ENCODE measurements at regions not wholly inside any gene's neighbourhood (a gene's known extent, or its start where the extent isn't known, plus 50 kb on each side); places are given as distances from the start of the nearest gene placed in this dataset.

- Mint-ChIP-seq H3K4me1 (ENCODE audit: low read depth) (no peaks in the 10 kb centered on the region), H3K36me3 (ENCODE audit: low read depth) (no peaks in the 10 kb centered on the region), H3K27me3 (ENCODE audit: insufficient read depth) (no peaks in the 10 kb centered on the region), H3K4me3 (no peak overlapping the region), H3K9me3 (no peaks in the 10 kb centered on the region), H3K27ac (no peak overlapping the region)
- DNase-seq (ENCODE audit: low spot score), result no peak
- intact Hi-C loops (cut with micrococcal nuclease), result no loop called here
These were observed 1217.8 kb upstream of the PCDH20 start for GRCh38 chr13:62633448-62633847.

- no peak overlapping the region for H3K4me3 Mint-ChIP-seq
- H3K4me1 Mint-ChIP-seq (ENCODE audit: low read depth), result no peaks in the 10 kb centered on the region
- H3K36me3 Mint-ChIP-seq (ENCODE audit: low read depth), result no peaks in the 10 kb centered on the region
- no peaks in the 10 kb centered on the region for H3K27me3 Mint-ChIP-seq (ENCODE audit: insufficient read depth)
- intact Hi-C loops (cut with micrococcal nuclease), result no loop called here
- H3K27ac Mint-ChIP-seq, result no peak overlapping the region
- DNase-seq (ENCODE audit: low spot score), result no peak
- H3K9me3 Mint-ChIP-seq, result no peaks in the 10 kb centered on the region
These were observed 1216.0 kb upstream of the PCDH20 start for GRCh38 chr13:62631619-62632018.

- H3K9me3 Mint-ChIP-seq, result no peaks in the 10 kb centered on the region
- no peaks in the 10 kb centered on the region for H3K4me1 Mint-ChIP-seq (ENCODE audit: low read depth)
- H3K27me3 Mint-ChIP-seq (ENCODE audit: insufficient read depth), result no peaks in the 10 kb centered on the region
- H3K36me3 Mint-ChIP-seq (ENCODE audit: low read depth), result no peaks in the 10 kb centered on the region
- intact Hi-C loops (cut with micrococcal nuclease), result no loop called here
- no peak overlapping the region for H3K4me3 Mint-ChIP-seq
- DNase-seq (ENCODE audit: low spot score), result no peak
- no peak overlapping the region for H3K27ac Mint-ChIP-seq
These were observed 1215.5 kb upstream of the PCDH20 start for GRCh38 chr13:62631124-62631523.

- intact Hi-C loops (cut with micrococcal nuclease), result no loop called here
- no peak for DNase-seq (ENCODE audit: low spot score)
- Mint-ChIP-seq H3K4me3 (no peak overlapping the region), H3K4me1 (ENCODE audit: low read depth) (no peaks in the 10 kb centered on the region), H3K27me3 (ENCODE audit: insufficient read depth) (no peaks in the 10 kb centered on the region), H3K36me3 (ENCODE audit: low read depth) (no peaks in the 10 kb centered on the region), H3K27ac (no peak overlapping the region), H3K9me3 (no peaks in the 10 kb centered on the region)
These were observed 1214.0 kb upstream of the PCDH20 start for GRCh38 chr13:62629618-62630017.

GRCh38 chr13:62627226-62627625, 1211.6 kb upstream of the PCDH20 start:
- H3K36me3 Mint-ChIP-seq (ENCODE audit: low read depth), result no peaks in the 10 kb centered on the region
- H3K9me3 Mint-ChIP-seq, result peaks cover 3% of the 10 kb centered on the region
- no peak overlapping the region for H3K4me3 Mint-ChIP-seq
- no peak overlapping the region for H3K27ac Mint-ChIP-seq
- intact Hi-C loops (cut with micrococcal nuclease), result no loop called here
- H3K27me3 Mint-ChIP-seq (ENCODE audit: insufficient read depth), result no peaks in the 10 kb centered on the region
- DNase-seq (ENCODE audit: low spot score), result no peak
- no peaks in the 10 kb centered on the region for H3K4me1 Mint-ChIP-seq (ENCODE audit: low read depth)

GRCh38 chr13:62626771-62627170, 1211.1 kb upstream of the PCDH20 start:
- Mint-ChIP-seq H3K4me3 (no peak overlapping the region), H3K27ac (no peak overlapping the region), H3K27me3 (ENCODE audit: insufficient read depth) (no peaks in the 10 kb centered on the region), H3K4me1 (ENCODE audit: low read depth) (no peaks in the 10 kb centered on the region), H3K36me3 (ENCODE audit: low read depth) (no peaks in the 10 kb centered on the region), H3K9me3 (peaks cover 3% of the 10 kb centered on the region)
- no peak for DNase-seq (ENCODE audit: low spot score)
- intact Hi-C loops (cut with micrococcal nuclease), result no loop called here

- Mint-ChIP-seq H3K27me3 (ENCODE audit: insufficient read depth) (no peaks in the 10 kb centered on the region), H3K36me3 (ENCODE audit: low read depth) (no peaks in the 10 kb centered on the region), H3K9me3 (peaks cover 3% of the 10 kb centered on the region), H3K4me1 (ENCODE audit: low read depth) (no peaks in the 10 kb centered on the region), H3K27ac (no peak overlapping the region), H3K4me3 (no peak overlapping the region)
- intact Hi-C loops (cut with micrococcal nuclease), result no loop called here
- DNase-seq (ENCODE audit: low spot score), result no peak
These were observed 1209.7 kb upstream of the PCDH20 start for GRCh38 chr13:62625214-62625881.

- Mint-ChIP-seq H3K4me3 (no peak overlapping the region), H3K9me3 (peaks cover 6% of the 10 kb centered on the region), H3K36me3 (ENCODE audit: low read depth) (no peaks in the 10 kb centered on the region), H3K4me1 (ENCODE audit: low read depth) (no peaks in the 10 kb centered on the region), H3K27ac (no peak overlapping the region), H3K27me3 (ENCODE audit: insufficient read depth) (no peaks in the 10 kb centered on the region)
- DNase-seq (ENCODE audit: low spot score), result no peak
- intact Hi-C loops (cut with micrococcal nuclease), result no loop called here
These were observed 1198.2 kb upstream of the PCDH20 start for GRCh38 chr13:62613819-62614218.

GRCh38 chr13:62611343-62611742, 1195.7 kb upstream of the PCDH20 start:
- Mint-ChIP-seq H3K27me3 (ENCODE audit: insufficient read depth) (no peaks in the 10 kb centered on the region), H3K36me3 (ENCODE audit: low read depth) (no peaks in the 10 kb centered on the region), H3K9me3 (peaks cover 28% of the 10 kb centered on the region), H3K4me3 (no peak overlapping the region), H3K27ac (no peak overlapping the region), H3K4me1 (ENCODE audit: low read depth) (no peaks in the 10 kb centered on the region)
- no peak for DNase-seq (ENCODE audit: low spot score)
- intact Hi-C loops (cut with micrococcal nuclease), result no loop called here

GRCh38 chr13:62598708-62599107, 1183.1 kb upstream of the PCDH20 start:
- Mint-ChIP-seq H3K4me1 (ENCODE audit: low read depth) (no peaks in the 10 kb centered on the region), H3K36me3 (ENCODE audit: low read depth) (no peaks in the 10 kb centered on the region), H3K9me3 (peaks cover 17% of the 10 kb centered on the region), H3K4me3 (no peak overlapping the region), H3K27me3 (ENCODE audit: insufficient read depth) (no peaks in the 10 kb centered on the region), H3K27ac (no peak overlapping the region)
- intact Hi-C loops (cut with micrococcal nuclease), result no loop called here
- no peak for DNase-seq (ENCODE audit: low spot score)

GRCh38 chr13:62595976-62596375, 1180.3 kb upstream of the PCDH20 start:
- Mint-ChIP-seq H3K4me1 (ENCODE audit: low read depth) (no peaks in the 10 kb centered on the region), H3K27ac (no peak overlapping the region), H3K4me3 (no peak overlapping the region), H3K27me3 (ENCODE audit: insufficient read depth) (no peaks in the 10 kb centered on the region), H3K36me3 (ENCODE audit: low read depth) (no peaks in the 10 kb centered on the region), H3K9me3 (peaks cover 11% of the 10 kb centered on the region)
- intact Hi-C loops (cut with micrococcal nuclease), result no loop called here
- no peak for DNase-seq (ENCODE audit: low spot score)

GRCh38 chr13:62593804-62594203, 1178.2 kb upstream of the PCDH20 start:
- Mint-ChIP-seq H3K27me3 (ENCODE audit: insufficient read depth) (peaks cover 1% of the 10 kb centered on the region), H3K9me3 (peaks cover 11% of the 10 kb centered on the region), H3K27ac (no peak overlapping the region), H3K36me3 (ENCODE audit: low read depth) (no peaks in the 10 kb centered on the region), H3K4me1 (ENCODE audit: low read depth) (no peaks in the 10 kb centered on the region), H3K4me3 (no peak overlapping the region)
- no peak for DNase-seq (ENCODE audit: low spot score)
- intact Hi-C loops (cut with micrococcal nuclease), result no loop called here

GRCh38 chr13:62583466-62583865, 1167.8 kb upstream of the PCDH20 start:
- H3K9me3 Mint-ChIP-seq, result peaks cover 4% of the 10 kb centered on the region
- H3K36me3 Mint-ChIP-seq (ENCODE audit: low read depth), result no peaks in the 10 kb centered on the region
- H3K4me1 Mint-ChIP-seq (ENCODE audit: low read depth), result no peaks in the 10 kb centered on the region
- no peak overlapping the region for H3K27ac Mint-ChIP-seq
- intact Hi-C loops (cut with micrococcal nuclease), result no loop called here
- H3K4me3 Mint-ChIP-seq, result no peak overlapping the region
- no peaks in the 10 kb centered on the region for H3K27me3 Mint-ChIP-seq (ENCODE audit: insufficient read depth)
- no peak for DNase-seq (ENCODE audit: low spot score)

GRCh38 chr13:62578402-62578801, 1162.8 kb upstream of the PCDH20 start:
- Mint-ChIP-seq H3K27ac (no peak overlapping the region), H3K27me3 (ENCODE audit: insufficient read depth) (no peaks in the 10 kb centered on the region), H3K9me3 (no peaks in the 10 kb centered on the region), H3K36me3 (ENCODE audit: low read depth) (no peaks in the 10 kb centered on the region), H3K4me1 (ENCODE audit: low read depth) (no peaks in the 10 kb centered on the region), H3K4me3 (no peak overlapping the region)
- no peak for DNase-seq (ENCODE audit: low spot score)
- intact Hi-C loops (cut with micrococcal nuclease), result no loop called here

All from activated T-helper 1 cell treated with anti-CD3 and anti-CD28 coated beads, Interleukin-12 subunit alpha, Interleukin-12 subunit beta, Interleukin-2, Interleukin-4 antibody, amounts not matched to agents 30 ng/mL and 10 ng/mL and 1 ng/mL, durations not matched to agents 14 hours and 24 hours and 36 hours (primary cell).